Dendritic cell treated with granulocyte-macrophage colony-stimulating factor and Interleukin-4, amounts not matched to agents 40 ng/mL and 50 ng/mL, for 4 days (primary cell): ENCODE measurements at regions not wholly inside any gene's neighbourhood (a gene's known extent, or its start where the extent isn't known, plus 50 kb on each side); places are given as distances from the start of the nearest gene placed in this dataset.

Source experiments
- H3K27ac Mint-ChIP-seq: one replicate; pipeline ENCODE4 v1.8.0; 2022; ENCODE audit warnings: mild to moderate bottlenecking, mixed read lengths
- H3K27me3 Mint-ChIP-seq: one replicate; pipeline ENCODE4 v1.8.0; 2022; ENCODE audit warnings: mild to moderate bottlenecking, mixed read lengths
- H3K36me3 Mint-ChIP-seq: one replicate; pipeline ENCODE4 v1.8.0; 2022; ENCODE audit warnings: low read depth, mixed read lengths
- H3K4me1 Mint-ChIP-seq: one replicate; pipeline ENCODE4 v1.8.0; 2022; ENCODE audit warnings: low read depth, mixed read lengths
- H3K4me3 Mint-ChIP-seq: one replicate; pipeline ENCODE4 v1.8.0; 2022; ENCODE audit warnings: mild to moderate bottlenecking, moderate library complexity, mixed read lengths
- H3K9me3 Mint-ChIP-seq: one replicate; pipeline ENCODE4 v1.8.0; 2022; ENCODE audit warnings: mixed read lengths
- intact Hi-C: fragments of 100-400 bp; cut with micrococcal nuclease; formaldehyde crosslinking; loops from one replicate; pipeline ENCODE4 v1.15.0; 2022

DNA sequence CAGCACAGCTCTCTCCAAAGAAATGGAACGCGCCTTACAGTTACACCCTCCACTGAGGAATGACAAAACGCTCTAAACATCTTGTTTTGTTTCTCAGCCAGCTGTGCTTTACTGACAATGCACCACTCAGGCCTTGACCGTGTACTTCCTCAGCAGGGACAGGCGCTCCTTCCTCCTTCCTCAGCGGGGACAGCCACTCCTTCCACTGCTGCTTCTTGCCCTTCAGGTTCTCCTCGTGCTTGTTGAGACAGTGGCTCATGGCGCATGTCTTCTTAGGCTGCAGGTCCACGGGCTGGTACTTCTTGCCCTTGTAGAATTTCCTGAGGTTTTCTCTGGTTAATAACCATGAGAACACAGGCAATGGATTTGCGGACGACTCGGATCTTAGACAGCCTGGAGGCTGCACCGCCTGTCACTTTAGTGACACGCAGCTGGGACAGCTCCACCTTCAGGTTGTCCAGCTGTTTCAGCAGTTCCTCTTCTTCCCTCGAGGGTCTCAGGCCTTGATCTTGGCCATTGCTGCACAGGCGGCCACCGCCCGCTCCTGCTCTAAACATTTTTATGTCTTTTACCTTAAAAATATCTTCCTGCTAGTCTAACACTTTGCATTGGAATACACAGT is 613.8 kb downstream of the BRD1 start:
- intact Hi-C loops, result no loop called here
- Mint-ChIP-seq H3K4me3 (no peak overlapping the region), H3K9me3 (peaks cover 20% of the 10 kb centered on the region), H3K27ac (no peak overlapping the region), H3K36me3 (no peaks in the 10 kb centered on the region), H3K27me3 (no peaks in the 10 kb centered on the region), H3K4me1 (no peaks in the 10 kb centered on the region)

- Mint-ChIP-seq H3K36me3 (no peaks in the 10 kb centered on the region), H3K4me3 (no peak overlapping the region), H3K9me3 (peaks cover 6% of the 10 kb centered on the region), H3K27ac (no peak overlapping the region), H3K27me3 (no peaks in the 10 kb centered on the region), H3K4me1 (no peaks in the 10 kb centered on the region)
- intact Hi-C loops, result no loop called here
Observed at GRCh38 chr22:49212466-49212865, 615.2 kb downstream of the BRD1 start.

- Mint-ChIP-seq H3K4me3 (no peak overlapping the region), H3K36me3 (no peaks in the 10 kb centered on the region), H3K27ac (no peak overlapping the region), H3K9me3 (peaks cover 2% of the 10 kb centered on the region), H3K27me3 (no peaks in the 10 kb centered on the region), H3K4me1 (no peaks in the 10 kb centered on the region)
- intact Hi-C loops, result no loop called here
Observed at GRCh38 chr22:49212002-49212401, 615.7 kb downstream of the BRD1 start.

DNA sequence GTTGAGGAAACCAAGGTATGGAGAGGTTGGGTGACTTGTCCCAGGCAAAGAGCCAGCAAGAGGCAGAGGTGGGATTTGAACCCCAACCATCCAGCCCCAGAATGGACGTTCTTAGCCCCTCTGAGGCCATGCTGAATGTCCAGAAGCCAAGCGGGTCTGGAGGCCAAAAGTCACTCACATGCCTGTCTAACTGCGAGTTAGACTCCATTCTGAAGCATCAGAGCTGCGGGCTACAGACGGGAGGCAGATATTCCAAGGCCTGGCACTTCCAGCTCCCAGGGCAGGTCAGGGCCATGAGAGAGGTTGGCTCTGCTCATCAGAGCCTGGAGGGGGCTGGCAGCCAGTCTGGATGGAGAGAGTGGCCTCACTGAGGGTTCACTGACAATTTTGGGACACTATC is 616.5 kb downstream of the BRD1 start:
- H3K9me3 Mint-ChIP-seq, result no peaks in the 10 kb centered on the region
- H3K27me3 Mint-ChIP-seq, result no peaks in the 10 kb centered on the region
- H3K27ac Mint-ChIP-seq, result no peak overlapping the region
- H3K4me3 Mint-ChIP-seq, result no peak overlapping the region
- no peaks in the 10 kb centered on the region for H3K36me3 Mint-ChIP-seq
- intact Hi-C loops, result no loop called here
- H3K4me1 Mint-ChIP-seq, result no peaks in the 10 kb centered on the region

- H3K4me1 Mint-ChIP-seq, result no peaks in the 10 kb centered on the region
- intact Hi-C loops, result no loop called here
- no peaks in the 10 kb centered on the region for H3K9me3 Mint-ChIP-seq
- H3K4me3 Mint-ChIP-seq, result no peak overlapping the region
- H3K27ac Mint-ChIP-seq, result no peak overlapping the region
- no peaks in the 10 kb centered on the region for H3K27me3 Mint-ChIP-seq
- H3K36me3 Mint-ChIP-seq, result no peaks in the 10 kb centered on the region
Observed at GRCh38 chr22:49210606-49211005, 617.1 kb downstream of the BRD1 start.

DNA sequence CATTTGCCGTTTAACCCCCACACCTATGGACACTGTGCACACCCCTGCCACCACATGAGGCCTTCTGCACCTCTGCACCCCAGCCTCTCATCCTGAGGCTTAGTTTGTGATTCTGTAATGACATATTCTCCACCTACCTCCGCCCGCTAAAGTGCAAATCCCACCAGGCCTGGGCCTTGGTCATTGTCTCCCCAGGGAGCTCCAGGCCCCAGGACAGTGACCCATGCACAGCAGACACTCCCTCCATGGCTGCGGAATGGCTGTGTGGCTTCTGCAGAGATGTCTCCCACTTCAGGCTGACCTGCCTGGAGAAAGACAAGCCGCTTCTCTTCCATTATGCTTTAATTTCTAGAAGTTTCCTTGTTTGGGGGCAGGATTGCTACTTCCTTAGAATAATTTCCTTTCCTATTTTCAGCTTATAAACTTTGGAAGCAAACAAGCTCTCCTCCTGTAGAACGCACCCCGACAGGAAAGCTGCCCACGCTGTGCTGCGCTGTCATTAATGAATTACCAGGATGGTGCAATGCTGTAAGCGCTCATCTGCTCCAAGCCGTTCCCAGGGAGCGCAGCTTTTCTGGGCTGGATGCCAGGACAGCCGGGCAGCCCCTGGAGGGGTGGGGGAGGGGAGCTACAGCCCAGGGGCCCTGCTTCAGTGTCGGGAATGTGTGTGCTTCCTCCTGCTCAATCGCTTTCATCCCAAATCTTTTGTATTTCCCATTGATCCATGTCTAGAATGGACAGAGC is 618.0 kb downstream of the BRD1 start:
- no peaks in the 10 kb centered on the region for H3K27me3 Mint-ChIP-seq
- no peaks in the 10 kb centered on the region for H3K9me3 Mint-ChIP-seq
- intact Hi-C loops, result no loop called here
- no peaks in the 10 kb centered on the region for H3K36me3 Mint-ChIP-seq
- no peak overlapping the region for H3K27ac Mint-ChIP-seq
- no peaks in the 10 kb centered on the region for H3K4me1 Mint-ChIP-seq
- no peak overlapping the region for H3K4me3 Mint-ChIP-seq

DNA sequence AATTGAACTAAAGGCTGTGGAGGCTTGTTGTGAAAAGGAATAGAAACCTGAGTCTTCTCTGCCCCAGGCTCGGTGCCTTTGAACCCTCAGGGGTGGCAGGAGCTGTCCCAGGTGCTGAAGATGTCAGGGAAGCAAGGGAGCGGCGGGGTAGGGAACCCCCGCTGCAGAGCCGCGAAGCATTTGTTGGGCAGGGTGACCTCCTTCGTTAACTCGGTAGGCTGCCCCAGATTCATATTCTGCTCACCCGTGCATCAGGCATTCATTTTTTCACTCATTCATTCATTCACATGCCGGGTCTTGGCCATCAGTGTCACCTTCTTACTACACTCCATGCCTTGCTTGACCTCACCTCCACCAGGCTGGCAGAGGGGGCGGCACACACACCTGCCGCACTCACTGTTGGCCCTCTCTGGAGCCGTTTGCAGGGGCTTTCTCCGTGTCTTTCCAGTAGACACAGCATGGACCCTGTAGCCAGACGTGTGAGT is 618.9 kb downstream of the BRD1 start:
- H3K4me3 Mint-ChIP-seq, result no peak overlapping the region
- no peaks in the 10 kb centered on the region for H3K4me1 Mint-ChIP-seq
- no peaks in the 10 kb centered on the region for H3K36me3 Mint-ChIP-seq
- intact Hi-C loops, result no loop called here
- H3K9me3 Mint-ChIP-seq, result no peaks in the 10 kb centered on the region
- H3K27me3 Mint-ChIP-seq, result no peaks in the 10 kb centered on the region
- H3K27ac Mint-ChIP-seq, result no peak overlapping the region

DNA sequence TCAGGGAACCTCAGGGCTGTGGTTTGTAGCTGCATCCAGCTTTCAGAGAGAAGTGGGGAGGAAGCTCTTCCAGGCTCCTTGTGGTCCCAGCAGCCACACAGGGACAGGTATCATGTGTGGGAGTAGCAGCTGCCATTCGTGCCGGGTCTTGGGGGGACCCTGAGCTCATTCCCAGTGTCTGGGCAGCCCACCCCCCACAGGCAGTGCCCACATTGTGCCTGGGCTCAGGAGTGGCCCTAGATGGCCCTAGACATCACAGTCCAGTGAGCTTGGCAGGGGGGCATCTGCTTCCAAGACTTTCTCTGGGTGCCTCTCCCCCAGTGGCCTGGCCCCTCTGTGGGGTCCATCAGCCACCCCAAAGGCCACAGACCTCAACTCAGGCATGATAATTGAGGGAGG is 619.7 kb downstream of the BRD1 start:
- H3K27ac Mint-ChIP-seq, result no peak overlapping the region
- no peaks in the 10 kb centered on the region for H3K36me3 Mint-ChIP-seq
- H3K9me3 Mint-ChIP-seq, result no peaks in the 10 kb centered on the region
- intact Hi-C loops, result no loop called here
- H3K27me3 Mint-ChIP-seq, result no peaks in the 10 kb centered on the region
- H3K4me3 Mint-ChIP-seq, result no peak overlapping the region
- no peaks in the 10 kb centered on the region for H3K4me1 Mint-ChIP-seq

DNA sequence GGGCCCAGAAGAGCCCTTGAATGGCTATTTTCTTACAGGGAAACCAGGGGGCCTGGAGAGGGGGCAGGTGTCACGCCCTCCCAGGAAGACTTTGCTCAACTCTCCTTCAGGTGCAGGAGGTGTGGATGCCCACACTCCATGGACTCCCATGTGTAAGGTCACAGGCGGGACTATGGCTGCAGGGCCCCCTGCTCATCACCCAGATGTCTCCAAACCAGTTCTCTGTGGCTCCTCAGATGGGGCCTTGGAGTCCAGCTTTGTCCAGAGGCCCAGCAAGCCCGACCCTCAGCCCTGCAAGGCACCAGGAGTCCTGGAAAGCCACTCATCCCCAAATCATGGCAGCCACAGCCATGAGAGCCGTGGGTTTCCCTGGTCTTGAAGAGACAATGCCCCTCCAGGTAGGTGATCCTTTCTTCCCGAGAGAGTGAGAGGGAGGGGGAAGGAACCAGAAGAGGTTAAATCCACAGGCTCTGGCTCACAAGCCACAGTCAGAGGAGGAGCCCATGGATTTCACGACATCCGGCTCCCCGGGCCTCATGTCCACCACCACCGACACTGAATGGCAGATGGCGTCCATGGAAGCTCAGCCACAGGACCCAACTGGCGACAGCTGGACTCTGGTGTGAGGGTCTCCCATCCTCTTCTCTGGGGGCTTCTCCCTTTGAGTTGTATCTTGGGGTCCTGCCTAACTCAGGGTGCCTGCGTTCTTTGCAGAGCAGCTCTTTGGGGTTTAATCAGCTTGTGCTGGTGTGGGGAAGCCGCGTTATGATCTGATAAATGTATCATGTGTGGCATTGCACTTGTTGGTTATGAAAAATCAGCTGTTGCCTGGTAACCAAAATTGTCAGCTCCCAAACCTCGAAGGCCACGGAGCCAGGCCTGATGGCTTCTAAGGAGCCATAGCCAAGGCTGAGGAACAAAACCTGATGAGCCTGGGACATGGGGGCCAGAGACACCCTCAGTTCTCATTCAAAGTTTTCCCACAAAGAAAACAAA is 620.4 kb downstream of the BRD1 start:
- H3K9me3 Mint-ChIP-seq, result no peaks in the 10 kb centered on the region
- H3K4me3 Mint-ChIP-seq, result no peak overlapping the region
- peaks cover 1% of the 10 kb centered on the region for H3K27me3 Mint-ChIP-seq
- H3K4me1 Mint-ChIP-seq, result no peaks in the 10 kb centered on the region
- no peaks in the 10 kb centered on the region for H3K36me3 Mint-ChIP-seq
- no peak overlapping the region for H3K27ac Mint-ChIP-seq
- intact Hi-C loops, result no loop called here

GRCh38 chr22:49206281-49206680 is 621.4 kb downstream of the BRD1 start:
- Mint-ChIP-seq H3K36me3 (no peaks in the 10 kb centered on the region), H3K4me1 (no peaks in the 10 kb centered on the region), H3K9me3 (no peaks in the 10 kb centered on the region), H3K27me3 (peaks cover 1% of the 10 kb centered on the region), H3K4me3 (no peak overlapping the region), H3K27ac (no peak overlapping the region)
- intact Hi-C loops, result no loop called here

GRCh38 chr22:49205483-49205800 is 622.2 kb downstream of the BRD1 start:
- Mint-ChIP-seq H3K36me3 (no peaks in the 10 kb centered on the region), H3K27me3 (peaks cover 1% of the 10 kb centered on the region), H3K27ac (no peak overlapping the region), H3K4me1 (no peaks in the 10 kb centered on the region), H3K4me3 (no peak overlapping the region), H3K9me3 (no peaks in the 10 kb centered on the region)
- intact Hi-C loops, result no loop called here

GRCh38 chr22:49204599-49205482 is 622.8 kb downstream of the BRD1 start:
- intact Hi-C loops, result no loop called here
- peaks cover 1% of the 10 kb centered on the region for H3K27me3 Mint-ChIP-seq
- no peaks in the 10 kb centered on the region for H3K9me3 Mint-ChIP-seq
- H3K36me3 Mint-ChIP-seq, result no peaks in the 10 kb centered on the region
- H3K4me3 Mint-ChIP-seq, result no peak overlapping the region
- H3K27ac Mint-ChIP-seq, result no peak overlapping the region
- no peaks in the 10 kb centered on the region for H3K4me1 Mint-ChIP-seq

DNA sequence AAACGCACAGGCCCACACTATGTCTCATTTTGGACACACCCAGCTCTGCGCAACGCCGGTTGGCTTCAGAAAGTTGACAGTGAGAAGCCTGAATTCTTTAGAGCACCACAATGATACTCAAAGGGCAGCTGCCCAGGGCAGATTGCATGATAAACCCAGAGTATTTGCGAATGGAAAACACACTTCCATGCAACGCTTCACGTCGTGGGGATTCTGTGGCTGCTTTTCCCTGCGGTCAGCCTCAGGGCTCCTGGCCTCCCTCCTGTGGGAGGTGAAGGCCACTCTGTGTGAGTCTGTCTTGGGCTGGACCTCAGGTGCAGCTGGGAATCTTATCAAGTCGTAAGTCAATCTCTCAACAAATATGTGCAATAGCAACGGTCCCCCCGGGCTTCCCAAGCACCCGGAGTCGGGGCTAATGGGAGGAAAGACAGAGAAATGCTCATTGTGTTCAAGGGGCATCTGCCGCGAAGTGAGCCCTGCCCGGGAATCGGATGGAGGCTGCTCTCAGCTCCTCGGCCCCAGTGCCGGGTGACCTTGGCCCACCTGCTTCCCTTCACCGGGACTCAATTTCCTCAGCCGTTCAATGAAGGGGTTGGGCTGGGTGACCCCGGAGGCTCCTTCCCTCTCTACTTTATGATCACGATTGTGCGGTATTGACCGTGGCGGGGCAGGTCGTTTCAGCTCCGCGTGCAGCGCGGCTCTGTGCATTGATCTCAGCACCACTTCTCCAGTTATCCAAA is 623.6 kb downstream of the BRD1 start:
- Mint-ChIP-seq H3K36me3 (no peaks in the 10 kb centered on the region), H3K9me3 (no peaks in the 10 kb centered on the region), H3K4me3 (no peak overlapping the region), H3K27ac (no peak overlapping the region), H3K27me3 (peaks cover 1% of the 10 kb centered on the region), H3K4me1 (no peaks in the 10 kb centered on the region)
- intact Hi-C loops, result no loop called here
